ENCODE measurements at regions not wholly inside any gene's neighbourhood (a gene's known extent, or its start where the extent isn't known, plus 50 kb on each side); places are given as distances from the start of the nearest gene placed in this dataset.

- H3K9me3 Mint-ChIP-seq, result no peaks in the 10 kb centered on the region
- no CpG with 5 or more reads among the region's 6 CpGs for WGBS (ENCODE audit: extremely low coverage, insufficient read length, low lambda C conversion rate)
- H2BK5ac ChIP-seq (ENCODE audit: insufficient read length, low read length), result no peak overlapping the region
- no peaks in the 10 kb centered on the region for H3K36me3 Mint-ChIP-seq (ENCODE audit: insufficient read depth in 1 of 3, low read depth in 3 of 3)
- TF ChIP-seq, protein P1, sequence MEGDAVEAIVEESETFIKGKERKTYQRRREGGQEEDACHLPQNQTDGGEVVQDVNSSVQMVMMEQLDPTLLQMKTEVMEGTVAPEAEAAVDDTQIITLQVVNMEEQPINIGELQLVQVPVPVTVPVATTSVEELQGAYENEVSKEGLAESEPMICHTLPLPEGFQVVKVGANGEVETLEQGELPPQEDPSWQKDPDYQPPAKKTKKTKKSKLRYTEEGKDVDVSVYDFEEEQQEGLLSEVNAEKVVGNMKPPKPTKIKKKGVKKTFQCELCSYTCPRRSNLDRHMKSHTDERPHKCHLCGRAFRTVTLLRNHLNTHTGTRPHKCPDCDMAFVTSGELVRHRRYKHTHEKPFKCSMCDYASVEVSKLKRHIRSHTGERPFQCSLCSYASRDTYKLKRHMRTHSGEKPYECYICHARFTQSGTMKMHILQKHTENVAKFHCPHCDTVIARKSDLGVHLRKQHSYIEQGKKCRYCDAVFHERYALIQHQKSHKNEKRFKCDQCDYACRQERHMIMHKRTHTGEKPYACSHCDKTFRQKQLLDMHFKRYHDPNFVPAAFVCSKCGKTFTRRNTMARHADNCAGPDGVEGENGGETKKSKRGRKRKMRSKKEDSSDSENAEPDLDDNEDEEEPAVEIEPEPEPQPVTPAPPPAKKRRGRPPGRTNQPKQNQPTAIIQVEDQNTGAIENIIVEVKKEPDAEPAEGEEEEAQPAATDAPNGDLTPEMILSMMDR (conservative IDR thresholded peaks at IDR 0.05), result no peak
- no peaks in the 10 kb centered on the region for H4K20me1 ChIP-seq (ENCODE audit: control insufficient read depth, insufficient read depth, insufficient read length)
- no peak overlapping the region for H2BK12ac ChIP-seq (ENCODE audit: insufficient read length, low read depth, low read length)
- H3K4me1 Mint-ChIP-seq, result peaks cover 5 to 11% of the 10 kb centered on the region in 2 experiments
- no peak overlapping the region for H3K14ac ChIP-seq (ENCODE audit: insufficient read depth, low read length)
- no peaks in the 10 kb centered on the region for H3K79me2 ChIP-seq (ENCODE audit: insufficient read depth, low read length)
- no peaks in the 10 kb centered on the region for H3K79me1 ChIP-seq (ENCODE audit: insufficient read depth, low read depth, low read length, poor library complexity, severe bottlenecking)
- H3T11ph ChIP-seq (ENCODE audit: low read length), result no peak overlapping the region
- no peak overlapping the region for H4K91ac ChIP-seq (ENCODE audit: insufficient read length, low read depth, low read length)
- H3K9me3 ChIP-seq (ENCODE audit: control insufficient read depth, low read depth, low read length), result no peaks in the 10 kb centered on the region
- H2AK5ac ChIP-seq (ENCODE audit: insufficient read length, low read length), result no peak overlapping the region
- H2BK15ac ChIP-seq (ENCODE audit: low read depth, low read length), result no peak overlapping the region
- H3K23ac ChIP-seq (ENCODE audit: insufficient read length, low read depth, low read length), result no peak overlapping the region
- H3K4me2 ChIP-seq (ENCODE audit: insufficient read depth, insufficient read length, low read length), result no peak overlapping the region
- no peak overlapping the region for H2BK120ac ChIP-seq (ENCODE audit: low read depth, low read length, poor library complexity, severe bottlenecking)
- H3K4ac ChIP-seq (ENCODE audit: low read depth, low read length), result no peak overlapping the region
- H4K8ac ChIP-seq (replicated peaks; ENCODE audit: insufficient read length, low read depth, low read length), result no peak overlapping the region
- H3K4me1 ChIP-seq (ENCODE audit: insufficient read depth, low read length), result peaks cover 3% of the 10 kb centered on the region; the same call in 1 of the 2 replicates
- no peak overlapping the region for H3K18ac ChIP-seq (ENCODE audit: insufficient read length, low read depth, low read length)
- no peak overlapping the region for H3K4me3 Mint-ChIP-seq
- H3K27me3 ChIP-seq (ENCODE audit: insufficient read depth, low read length), result no peaks in the 10 kb centered on the region
- H3K27me3 Mint-ChIP-seq (ENCODE audit: low read depth), result no peaks in the 10 kb centered on the region
- DNase-seq, result no peak
- H4K5ac ChIP-seq (ENCODE audit: insufficient read length, low read depth, low read length), result no peak overlapping the region
- H3K23me2 ChIP-seq (ENCODE audit: insufficient read length, low read depth, low read length, poor library complexity, severe bottlenecking), result no peaks in the 10 kb centered on the region
- no peak overlapping the region for H3K27ac Mint-ChIP-seq
- no peak overlapping the region for H3K56ac ChIP-seq (ENCODE audit: insufficient read length, low read depth, low read length)
- no peak overlapping the region for H2BK20ac ChIP-seq (ENCODE audit: low read depth, low read length, poor library complexity, severe bottlenecking)
- H2AFZ ChIP-seq (ENCODE audit: low read length), result peak overlapping the region; percentile 59
- H3K9ac ChIP-seq (ENCODE audit: extremely low read depth, insufficient read length, low read length), result no peak overlapping the region
- H3K27ac ChIP-seq (ENCODE audit: insufficient read length, low read depth, low read length), result no peak overlapping the region
Measured at GRCh38 chr3:167936019-167936418, 159.7 kb downstream of the GOLIM4 start.

Data from H9 (cell line).